GM12878 (cell line): ENCODE measurements at regions not wholly inside any gene's neighbourhood (a gene's known extent, or its start where the extent isn't known, plus 50 kb on each side); places are given as distances from the start of the nearest gene placed in this dataset.

Source experiments
- ATAC-seq: fragments of 200-7000 bp; cut with Tn5 transposase; 3 replicates; pipeline ENCODE4 v1.9.1; 2020; ENCODE audit warnings: mild to moderate bottlenecking, moderate library complexity
- BruUV-seq: library from RNA; stranded (reverse); fragments of 400-500 nt; replicated peaks from 2 replicates; lab custom pipeline; 2021; lab: Mats Ljungman, UMichigan
- CTCF ChIA-PET: fragments of 300-600 bp; sonication (Branson Sonifier 250); formaldehyde crosslinking; extraction: SDS; loops from one replicate; lab custom pipeline; 2021; ENCODE audit warnings: inconsistent platforms; lab: Yijun Ruan, JAX
- POLR2A ChIA-PET: fragments of 350-600 bp; formaldehyde crosslinking; extraction: SDS; loops from one replicate; lab custom pipeline; 2021; ENCODE audit warnings: inconsistent platforms; lab: Charles Lee
- RAD21 ChIA-PET: fragments of 300-600 bp; sonication (Branson Sonifier 250); formaldehyde crosslinking; loops from one replicate; lab custom pipeline; 2023; ENCODE audit warnings: antibody characterized with exemption; ENCODE audit not compliant: unreplicated experiment; lab: Charles Lee
- SMC1A ChIA-PET: fragments of 300-600 bp; sonication (Branson Sonifier 250); formaldehyde crosslinking; loops from one replicate; lab custom pipeline; 2023; ENCODE audit not compliant: unreplicated experiment, uncharacterized antibody; lab: Charles Lee
- DNase-seq: peaks from one replicate; pipeline ENCODE4 v3.0.0-alpha.2; 2011; ENCODE audit warnings: low read depth, low spot score
- FAIRE-seq: peaks from 3 replicates; lab custom pipeline; 2011; peaks lifted over from hg19 to GRCh38; lab: Jason Lieb, UNC
- H2AFZ ChIP-seq: 2 replicates; pipeline ENCODE4 v1.6.0; 2011; ENCODE audit warnings: low read depth, low read length, control low read depth; ENCODE audit not compliant: control insufficient read depth
- H3K27ac ChIP-seq: 2 replicates; pipeline ENCODE4 v1.5.1; 2011; ENCODE audit warnings: control low read depth; ENCODE audit not compliant: control insufficient read depth, insufficient read depth
- H3K27me3 ChIP-seq, 2 experiments: replicated peaks in 1 of 2; 2 replicates each; pipeline versions ENCODE4 v1.6.0 to v1.6.1; 2011; ENCODE audit warnings: low read length in 1 of 2; ENCODE audit not compliant: control insufficient read depth in 2 of 2, insufficient read depth in 2 of 2
- H3K36me3 ChIP-seq, 2 experiments: 2 replicates each; pipeline ENCODE4 v1.5.1; 2011; ENCODE audit warnings: low read length in 1 of 2; ENCODE audit not compliant: control insufficient read depth in 2 of 2, insufficient read depth in 2 of 2
- H3K4me1 ChIP-seq: 2 replicates; pipeline ENCODE4 v1.6.1; 2011; ENCODE audit warnings: mild to moderate bottlenecking, low read length, moderate library complexity, mixed read lengths; ENCODE audit not compliant: control insufficient read depth, insufficient read depth
- H3K4me2 ChIP-seq: 2 replicates; pipeline ENCODE4 v1.6.0; 2011; ENCODE audit warnings: control low read depth; ENCODE audit not compliant: control insufficient read depth, insufficient read depth
- H3K4me3 ChIP-seq: fragments of 200-600 bp; sonication (generic); 2 replicates; pipeline ENCODE4 v1.5.1; 2016
- H3K79me2 ChIP-seq: 2 replicates; pipeline ENCODE4 v1.6.0; 2011; ENCODE audit warnings: low read length; ENCODE audit not compliant: control insufficient read depth, insufficient read depth
- H3K9ac ChIP-seq: 2 replicates; pipeline ENCODE4 v1.8.0; 2011; ENCODE audit warnings: low read length, control low read depth, mixed read lengths; ENCODE audit not compliant: control insufficient read depth, insufficient read depth
- H3K9me3 ChIP-seq: replicated peaks from 3 replicates; pipeline ENCODE4 v1.5.1; 2011; ENCODE audit warnings: mild to moderate bottlenecking, low read length; ENCODE audit not compliant: control insufficient read depth, insufficient read depth
- H4K20me1 ChIP-seq: 2 replicates; pipeline ENCODE4 v1.6.0; 2011; ENCODE audit not compliant: control insufficient read depth, insufficient read depth
- ASH2L ChIP-seq: fragments of 300-600, 200-600 bp; sonication (generic); IDR thresholded peaks from 2 replicates; pipeline ENCODE4 v1.6.1; 2017; ENCODE audit warnings: low read depth, mild to moderate bottlenecking, borderline replicate concordance
- BCL3 ChIP-seq: IDR thresholded peaks from 2 replicates; pipeline ENCODE4 v1.6.1; 2011; ENCODE audit warnings: borderline replicate concordance, low read depth, mild to moderate bottlenecking, moderate library complexity, low read length; ENCODE audit not compliant: insufficient read depth, poor library complexity, severe bottlenecking
- E2F4 ChIP-seq: IDR thresholded peaks from 2 replicates; pipeline ENCODE4 v1.6.1; 2012; ENCODE audit warnings: low read depth, low read length, improper control_type of control experiment
- ETV6 ChIP-seq, 2 experiments: fragments of 450-650 bp in 1 of 2; IDR thresholded peaks in 1 of 2; conservative IDR thresholded peaks in 1 of 2; 2 replicates each; pipeline ENCODE4 v1.6.1; 2014; ENCODE audit warnings: antibody characterized with exemption in 1 of 2, borderline replicate concordance in 1 of 2, low read depth in 1 of 2, mild to moderate bottlenecking in 1 of 2, moderate library complexity in 1 of 2
- FOXM1 ChIP-seq: IDR thresholded peaks from 2 replicates; pipeline ENCODE4 v1.6.1; 2012; ENCODE audit warnings: low read depth, mild to moderate bottlenecking, inconsistent platforms, low read length, moderate library complexity
- HSF1 ChIP-seq: fragments of 150-350 bp; IDR thresholded peaks from 2 replicates; pipeline ENCODE4 v1.6.1; 2014; ENCODE audit warnings: mild to moderate bottlenecking, low read depth, low read length
- IRF4 ChIP-seq: IDR thresholded peaks from 2 replicates; pipeline ENCODE4 v1.6.1; 2011; ENCODE audit warnings: low read depth, low read length
- KLF5 ChIP-seq: fragments of 450-650 bp; IDR thresholded peaks from 2 replicates; pipeline ENCODE4 v1.6.1; 2014; ENCODE audit warnings: mild to moderate bottlenecking; ENCODE audit not compliant: partially characterized antibody
- MXI1 ChIP-seq: fragments of 150-350 bp; IDR thresholded peaks from 2 replicates; pipeline ENCODE4 v1.6.1; 2011; ENCODE audit warnings: low read depth, mild to moderate bottlenecking, inconsistent platforms, low read length, improper control_type of control experiment
- NRF1 ChIP-seq: conservative IDR thresholded peaks from 2 replicates; pipeline ENCODE4 v1.6.1; 2011; ENCODE audit warnings: mild to moderate bottlenecking, low read depth, low read length, improper control_type of control experiment
- SIN3A ChIP-seq: IDR thresholded peaks from 2 replicates; pipeline ENCODE4 v1.6.1; 2012; ENCODE audit warnings: low read depth, low read length, improper control_type of control experiment
- SRF ChIP-seq, 2 experiments: IDR thresholded peaks; 2 replicates each; pipeline ENCODE4 v1.6.1; 2011; ENCODE audit warnings: low read depth in 2 of 2, low read length in 2 of 2, mild to moderate bottlenecking in 1 of 2, moderate library complexity in 1 of 2
- TARDBP ChIP-seq: IDR thresholded peaks from 2 replicates; pipeline ENCODE4 v1.6.1; 2016; ENCODE audit warnings: borderline replicate concordance
- TCF12 ChIP-seq: IDR thresholded peaks from 2 replicates; pipeline ENCODE4 v1.6.1; 2011; ENCODE audit warnings: low read depth, mild to moderate bottlenecking, low read length
- TCF7 ChIP-seq: IDR thresholded peaks from 2 replicates; pipeline ENCODE4 v1.6.1; 2014; ENCODE audit warnings: antibody characterized with exemption, borderline replicate concordance
- USF2 ChIP-seq: IDR thresholded peaks from 2 replicates; pipeline ENCODE4 v1.6.1; 2011; ENCODE audit warnings: low read depth, low read length, improper control_type of control experiment, borderline replicate concordance
- WGBS: methylation state at CpG from one replicate; pipeline ENCODE4 v1.1.6; 2016; ENCODE audit warnings: low lambda C conversion rate; ENCODE audit not compliant: insufficient replicate concordance, insufficient coverage; ENCODE audit errors: missing lambda C conversion rate; 5-methylcytosine and 5-hydroxymethylcytosine counted together
- in situ Hi-C: fragments of 300-500 bp; cut with MboI; formaldehyde crosslinking; loops from 9 replicates; pipeline ENCODE4 v1.14.3; 2018; ENCODE audit warnings: mixed read lengths
- intact Hi-C: fragments of 100-400 bp; cut with micrococcal nuclease; formaldehyde crosslinking; loops from one replicate; pipeline ENCODE4 v1.14.2; 2022; ENCODE audit not compliant: unreplicated experiment

GRCh38 chr10:118484152-118484871 is 111.1 kb downstream of the PRLHR start (continued):
- TF ChIP-seq MXI1 (no peak), FOXM1 (no peak), USF2 (no peak), SIN3A (no peak), TCF12 (no peak)
- TF ChIP-seq, all 136 proteins: peak for 0

GRCh38 chr10:118483496-118483895 is 112.0 kb downstream of the PRLHR start:
- RAD21 ChIA-PET = no interaction called here
- Histone ChIP-seq H3K9ac (no peak overlapping the region), H3K4me2 (no peak overlapping the region), H3K4me1 (no peaks in the 10 kb centered on the region), H3K36me3 (no peaks in the 10 kb centered on the region), H3K4me3 (no peak overlapping the region), H2AFZ (no peak overlapping the region), H3K27ac (no peak overlapping the region), H4K20me1 (no peaks in the 10 kb centered on the region), H3K9me3 (no peaks in the 10 kb centered on the region; the same call in 2 of the 3 replicates), H3K27me3 (no peaks in the 10 kb centered on the region; a peak in 1 of 4 replicates), H3K79me2 (no peaks in the 10 kb centered on the region)
- no peak for DNase-seq
- SMC1A ChIA-PET = no interaction called here
- in situ Hi-C loops = no loop called here
- no peak for ATAC-seq
- POLR2A ChIA-PET = no interaction called here
- CTCF ChIA-PET = no interaction called here
- intact Hi-C loops = no loop called here
- WGBS = 28% methylated on average over 6 of the region's 6 CpGs
- BruUV-seq = no TSS peak
- FAIRE-seq = no peak
- no peak for TF ChIP-seq HSF1
- no peak for TF ChIP-seq NRF1
- TF ChIP-seq IRF4 = no peak
- TF ChIP-seq BCL3 = no peak
- no peak for TF ChIP-seq ASH2L
- no peak for TF ChIP-seq KLF5
- TF ChIP-seq TCF7 = no peak
- TF ChIP-seq E2F4 = no peak
- TF ChIP-seq TARDBP = no peak
- no peak for TF ChIP-seq SRF (IDR thresholded peaks at IDR 0.05; ENCODE audit: low read depth in 2 of 2, low read length in 2 of 2)
- TF ChIP-seq ETV6 (conservative IDR thresholded peaks at IDR 0.05 in 1 of 2, IDR thresholded peaks at IDR 0.05 in 1 of 2; ENCODE audit: borderline replicate concordance in 1 of 2, low read depth in 1 of 2) = no peak
